ENCODE measurements at regions not wholly inside any gene's neighbourhood (a gene's known extent, or its start where the extent isn't known, plus 50 kb on each side); places are given as distances from the start of the nearest gene placed in this dataset.

DNA sequence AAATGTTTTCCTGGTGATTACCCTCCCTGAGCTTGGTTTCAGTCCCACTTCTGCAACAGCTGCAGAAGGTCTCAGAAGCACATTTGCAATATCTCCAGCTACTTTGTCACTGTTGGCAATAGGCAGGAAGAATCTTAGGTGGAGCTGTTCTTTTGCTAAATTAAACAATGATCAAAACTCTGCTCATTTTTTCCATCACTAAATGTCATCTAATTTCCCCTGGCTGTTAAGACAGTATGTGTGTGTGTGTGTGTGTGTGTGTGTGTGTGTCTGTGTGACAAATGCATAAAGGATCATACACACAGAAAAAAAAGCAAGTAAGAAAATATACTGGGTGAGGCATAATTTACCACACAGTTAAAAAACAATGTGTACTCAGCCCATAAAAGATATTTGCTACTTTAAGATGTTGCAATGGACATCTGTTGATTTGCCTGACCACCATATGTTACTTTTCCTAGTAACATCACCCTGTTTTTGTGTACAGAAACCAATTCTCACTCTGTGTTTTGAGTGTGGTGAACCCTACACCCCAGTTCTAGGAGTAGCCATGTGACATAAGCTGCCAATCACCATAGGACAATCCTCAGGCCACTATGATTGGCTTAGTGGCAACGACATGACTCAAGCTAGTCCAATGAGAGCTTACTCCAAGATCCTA is 572.6 kb upstream of the CLINT1 start:
- H3K4me1 ChIP-seq, result peaks cover 0 to 38% (median 16%) of the 10 kb centered on the region in 9 donors
- DNase-seq, result peak in 1 of 2 donors; percentile 35
- H3K36me3 ChIP-seq, result no peaks in the 10 kb centered on the region
- H3K4me3 ChIP-seq, result no peak overlapping the region
- ATAC-seq, result peak; percentile 62 to 90 (median 81)
- peak overlapping the region; percentile 26 to 83 (median 78) for H3K27ac ChIP-seq
- 69 to 77% methylated on average over 1 of the region's 1 CpG for WGBS, 2 donors
- no peaks in the 10 kb centered on the region for H3K27me3 ChIP-seq
- TF ChIP-seq, protein P1, sequence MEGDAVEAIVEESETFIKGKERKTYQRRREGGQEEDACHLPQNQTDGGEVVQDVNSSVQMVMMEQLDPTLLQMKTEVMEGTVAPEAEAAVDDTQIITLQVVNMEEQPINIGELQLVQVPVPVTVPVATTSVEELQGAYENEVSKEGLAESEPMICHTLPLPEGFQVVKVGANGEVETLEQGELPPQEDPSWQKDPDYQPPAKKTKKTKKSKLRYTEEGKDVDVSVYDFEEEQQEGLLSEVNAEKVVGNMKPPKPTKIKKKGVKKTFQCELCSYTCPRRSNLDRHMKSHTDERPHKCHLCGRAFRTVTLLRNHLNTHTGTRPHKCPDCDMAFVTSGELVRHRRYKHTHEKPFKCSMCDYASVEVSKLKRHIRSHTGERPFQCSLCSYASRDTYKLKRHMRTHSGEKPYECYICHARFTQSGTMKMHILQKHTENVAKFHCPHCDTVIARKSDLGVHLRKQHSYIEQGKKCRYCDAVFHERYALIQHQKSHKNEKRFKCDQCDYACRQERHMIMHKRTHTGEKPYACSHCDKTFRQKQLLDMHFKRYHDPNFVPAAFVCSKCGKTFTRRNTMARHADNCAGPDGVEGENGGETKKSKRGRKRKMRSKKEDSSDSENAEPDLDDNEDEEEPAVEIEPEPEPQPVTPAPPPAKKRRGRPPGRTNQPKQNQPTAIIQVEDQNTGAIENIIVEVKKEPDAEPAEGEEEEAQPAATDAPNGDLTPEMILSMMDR (IDR thresholded peaks at IDR 0.05), result no peak
- intact Hi-C loops (cut with DNase I), result loop anchor here in 1 of 10 donors (2.0 kb wide), 1 partner anchor 69 kb away; no protein-coding TSS in a partner anchor
- H3K9me3 ChIP-seq, result peaks cover 0 to 9% (median 0%) of the 10 kb centered on the region in 11 donors

DNA sequence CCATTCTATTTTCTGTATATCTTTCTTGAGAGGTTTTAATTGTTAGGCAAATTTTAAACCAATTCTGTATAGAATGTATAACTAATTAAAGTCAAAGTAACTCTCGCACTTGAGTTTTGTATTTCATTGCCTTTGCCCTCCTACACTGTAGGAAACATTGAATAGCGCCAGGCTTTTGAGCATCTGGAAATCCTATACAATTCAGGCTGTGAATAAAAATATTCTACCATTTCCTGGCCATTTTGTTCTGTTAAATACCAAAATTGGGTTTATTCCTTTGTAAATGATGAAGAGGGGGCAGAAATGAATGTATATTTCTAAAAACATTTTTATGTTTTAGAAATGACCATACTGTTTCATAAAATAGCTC is 571.8 kb upstream of the CLINT1 start:
- Histone ChIP-seq H3K9me3 (peaks cover 0 to 9% (median 0%) of the 10 kb centered on the region in 11 donors), H3K27ac (peak overlapping the region in 9 of 10 donors; percentile 9 to 83 (median 81)), H3K4me1 (peaks cover 0 to 39% (median 16%) of the 10 kb centered on the region in 9 donors), H3K4me3 (no peak overlapping the region), H3K27me3 (no peaks in the 10 kb centered on the region), H3K36me3 (no peaks in the 10 kb centered on the region)
- ATAC-seq (no peak), DNase-seq (no peak)
- 76 to 77% methylated on average over 2 of the region's 2 CpGs for WGBS, 2 donors
- TF ChIP-seq, protein P1 (IDR thresholded peaks at IDR 0.05), result no peak
- intact Hi-C loops (cut with DNase I), result loop anchor here in 1 of 10 donors (2.0 kb wide), 1 partner anchor 70 kb away; no protein-coding TSS in a partner anchor

DNA sequence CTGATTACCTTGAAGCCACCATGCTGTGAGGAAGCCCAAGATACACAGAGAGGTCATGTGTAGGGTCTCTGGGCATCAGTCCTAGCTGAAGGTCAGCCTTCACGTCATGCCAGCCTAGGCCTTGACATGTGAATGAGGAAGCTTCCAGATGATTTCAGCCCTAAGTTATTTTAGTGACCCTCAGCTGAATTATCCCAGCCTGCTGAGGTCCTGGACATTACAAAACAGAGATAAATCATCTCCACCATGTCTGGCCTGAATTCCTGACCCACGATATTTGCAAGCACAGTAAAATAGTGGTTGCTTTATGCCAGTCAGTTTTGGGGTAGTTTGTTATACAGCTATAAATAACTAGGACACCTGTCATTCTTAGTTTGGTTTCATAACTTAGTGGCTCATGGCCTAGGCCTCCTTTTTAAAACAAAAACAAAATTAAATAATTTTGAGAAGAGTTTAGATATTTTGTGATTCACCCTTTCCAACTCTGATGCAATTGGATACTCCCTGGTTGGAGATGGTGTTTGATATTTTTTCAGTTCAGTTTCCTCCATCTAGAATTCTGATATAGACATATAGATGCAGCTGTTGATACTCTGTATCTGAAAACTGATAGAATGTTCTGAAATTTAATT is 571.3 kb upstream of the CLINT1 start:
- DNase-seq (no peak), ATAC-seq (peak in 1 of 8 donors; percentile 42)
- H3K36me3 ChIP-seq, result no peaks in the 10 kb centered on the region
- H3K9me3 ChIP-seq, result peaks cover 0 to 9% (median 0%) of the 10 kb centered on the region in 11 donors
- peaks cover 0 to 39% (median 16%) of the 10 kb centered on the region in 9 donors for H3K4me1 ChIP-seq
- H3K27ac ChIP-seq, result peak overlapping the region in 9 of 10 donors; percentile 9 to 83 (median 81)
- H3K4me3 ChIP-seq, result no peak overlapping the region
- TF ChIP-seq, protein P1 (IDR thresholded peaks at IDR 0.05), result no peak
- 43 to 68% methylated on average over 2 of the region's 2 CpGs for WGBS, 2 donors
- intact Hi-C loops (cut with DNase I), result loop anchor here in 1 of 10 donors (2.0 kb wide), 1 partner anchor 71 kb away; no protein-coding TSS in a partner anchor
- H3K27me3 ChIP-seq, result no peaks in the 10 kb centered on the region

DNA sequence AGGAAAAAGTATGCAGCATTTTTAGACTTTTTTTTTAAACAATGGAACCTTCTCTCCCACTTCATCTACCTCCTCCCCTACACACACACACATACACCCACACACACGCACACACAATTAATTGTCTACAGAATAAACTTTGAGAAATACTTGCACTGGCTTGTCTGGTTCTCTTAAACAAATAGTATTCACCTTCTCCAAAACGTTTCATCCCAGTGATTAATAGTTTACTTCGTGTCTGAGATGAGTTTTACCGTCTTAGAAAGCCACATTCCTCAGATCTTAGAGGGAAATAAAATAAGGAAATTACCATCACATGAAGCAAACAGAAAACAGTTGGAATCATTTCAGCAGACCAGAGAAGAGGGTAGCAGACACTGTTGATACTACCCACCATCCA is 570.6 kb upstream of the CLINT1 start:
- intact Hi-C loops (cut with DNase I), result loop anchor here in 1 of 10 donors (10.0 kb wide), 1 partner anchor 675 kb away; no protein-coding TSS in a partner anchor
- 46 to 48% methylated on average over 4 of the region's 4 CpGs for WGBS, 2 donors
- ATAC-seq (no peak), DNase-seq (no peak)
- TF ChIP-seq, protein P1 (IDR thresholded peaks at IDR 0.05), result no peak
- H3K36me3 ChIP-seq, result no peaks in the 10 kb centered on the region
- H3K4me1 ChIP-seq, result peaks cover 0 to 39% (median 16%) of the 10 kb centered on the region in 9 donors
- H3K9me3 ChIP-seq, result peaks cover 0 to 9% (median 0%) of the 10 kb centered on the region in 11 donors
- H3K27me3 ChIP-seq, result no peaks in the 10 kb centered on the region
- no peak overlapping the region for H3K4me3 ChIP-seq
- H3K27ac ChIP-seq, result peak overlapping the region in 7 of 10 donors; percentile 30 to 83 (median 81)
